Nephron (organoid): ENCODE measurements at regions not wholly inside any gene's neighbourhood (a gene's known extent, or its start where the extent isn't known, plus 50 kb on each side); places are given as distances from the start of the nearest gene placed in this dataset.
"Not testable (repeated sequence)": the region's sequence is repeated elsewhere in the genome, so short reads cannot be mapped to it uniquely, and the experiment has no call there.

Experiments used
- H3K27ac Mint-ChIP-seq, 3 experiments: 2 replicates each; pipeline ENCODE4 v1.8.0; 2020; ENCODE audit warnings: mixed read lengths in 3 of 3, mild to moderate bottlenecking in 2 of 3, moderate library complexity in 1 of 3
- H3K27me3 Mint-ChIP-seq: 2 replicates; pipeline ENCODE4 v1.8.0; 2021; ENCODE audit warnings: low read depth, mild to moderate bottlenecking, moderate library complexity, mixed read lengths
- H3K36me3 Mint-ChIP-seq: 2 replicates; pipeline ENCODE4 v1.8.0; 2020; ENCODE audit warnings: low read depth, mixed read lengths
- H3K4me1 Mint-ChIP-seq: 2 replicates; pipeline ENCODE4 v1.8.0; 2020; ENCODE audit warnings: mixed read lengths
- H3K4me3 Mint-ChIP-seq, 3 experiments: 2 replicates each; pipeline ENCODE4 v1.8.0; 2020; ENCODE audit warnings: mild to moderate bottlenecking in 3 of 3, mixed read lengths in 3 of 3, moderate library complexity in 2 of 3
- H3K9me3 Mint-ChIP-seq: 2 replicates; pipeline ENCODE4 v1.8.0; 2020; ENCODE audit warnings: mixed read lengths
- CTCF ChIP-seq, 3 experiments: fragments of 200-600 bp; sonication (generic); IDR thresholded peaks; one replicate each; pipeline ENCODE4 v1.5.0; 2021; ENCODE audit warnings: antibody characterized with exemption in 3 of 3; ENCODE audit not compliant: unreplicated experiment in 3 of 3

GRCh38 chr7:41437257-41438196, 265.4 kb downstream of the INHBA start:
- Mint-ChIP-seq H3K4me1 (peaks cover 4% of the 10 kb centered on the region), H3K4me3 (no peak overlapping the region), H3K36me3 (no peaks in the 10 kb centered on the region), H3K27me3 (no peaks in the 10 kb centered on the region), H3K9me3 (peaks cover 3% of the 10 kb centered on the region), H3K27ac (no peak overlapping the region)
- TF ChIP-seq CTCF (IDR thresholded peaks at IDR 0.05; ENCODE audit: unreplicated experiment in 3 of 3): no peak

DNA sequence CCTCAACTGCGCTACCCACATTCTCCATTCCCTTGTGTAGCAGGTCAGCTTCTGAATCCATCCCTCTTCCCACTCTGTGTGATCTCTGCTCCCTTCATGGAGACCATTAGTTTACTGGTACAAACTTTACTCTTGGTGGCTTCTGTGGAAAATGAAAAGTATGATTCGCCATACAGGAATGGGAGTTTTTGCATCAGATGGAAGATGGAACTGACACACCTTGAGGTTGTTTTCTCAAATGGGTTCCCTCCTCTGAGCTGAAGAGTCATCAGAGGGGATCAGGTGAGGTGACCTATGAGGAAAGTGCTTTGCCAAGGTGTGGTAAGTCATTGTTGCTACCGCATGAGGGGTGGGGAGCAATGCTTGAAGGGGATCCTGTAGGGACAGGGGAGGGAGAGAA, 266.8 kb downstream of the INHBA start:
- Mint-ChIP-seq H3K27ac (no peak overlapping the region), H3K36me3 (no peaks in the 10 kb centered on the region), H3K9me3 (peaks cover 7% of the 10 kb centered on the region), H3K4me3 (no peak overlapping the region), H3K27me3 (no peaks in the 10 kb centered on the region), H3K4me1 (peaks cover 4% of the 10 kb centered on the region)
- no peak for TF ChIP-seq CTCF (IDR thresholded peaks at IDR 0.05; ENCODE audit: unreplicated experiment in 3 of 3)

- H3K27ac Mint-ChIP-seq, H3K4me3 Mint-ChIP-seq, H3K36me3 Mint-ChIP-seq, H3K9me3 Mint-ChIP-seq, H3K27me3 Mint-ChIP-seq, H3K4me1 Mint-ChIP-seq: not testable (repeated sequence)
Observed at GRCh38 chr7:41435020-41435419, 267.9 kb downstream of the INHBA start.

- no peak for TF ChIP-seq CTCF (IDR thresholded peaks at IDR 0.05; ENCODE audit: unreplicated experiment in 3 of 3)
- Mint-ChIP-seq H3K4me3 (no peak overlapping the region), H3K9me3 (peaks cover 7% of the 10 kb centered on the region), H3K4me1 (no peaks in the 10 kb centered on the region), H3K27me3 (no peaks in the 10 kb centered on the region), H3K36me3 (no peaks in the 10 kb centered on the region), H3K27ac (no peak overlapping the region)
Observed at GRCh38 chr7:41431671-41432070, 271.2 kb downstream of the INHBA start.

GRCh38 chr7:41428381-41428780, 274.5 kb downstream of the INHBA start:
- Mint-ChIP-seq H3K27ac (no peak overlapping the region), H3K4me1 (no peaks in the 10 kb centered on the region), H3K9me3 (peaks cover 4% of the 10 kb centered on the region), H3K36me3 (no peaks in the 10 kb centered on the region), H3K4me3 (no peak overlapping the region), H3K27me3 (no peaks in the 10 kb centered on the region)
- TF ChIP-seq CTCF (IDR thresholded peaks at IDR 0.05; ENCODE audit: unreplicated experiment in 3 of 3): no peak

DNA sequence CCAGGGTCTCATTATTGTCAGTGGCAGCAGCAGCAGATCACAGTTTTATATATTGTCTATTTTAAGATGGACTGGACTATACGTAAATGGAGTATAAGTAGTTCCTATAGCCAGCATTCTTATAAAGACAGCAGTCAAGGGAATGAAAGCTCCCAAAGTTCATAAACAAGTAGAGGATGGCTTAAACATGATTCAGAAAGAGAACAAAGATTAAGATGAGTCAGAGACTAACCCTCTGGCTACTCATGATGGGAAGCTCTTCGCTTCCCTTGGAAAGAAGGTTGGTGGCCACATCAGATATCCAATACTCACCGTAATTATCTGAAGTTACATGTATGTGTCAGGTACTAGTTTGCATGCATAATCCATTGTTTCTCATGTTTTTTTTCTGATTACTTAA, 277.0 kb downstream of the INHBA start:
- TF ChIP-seq CTCF (IDR thresholded peaks at IDR 0.05; ENCODE audit: unreplicated experiment in 3 of 3): no peak
- Mint-ChIP-seq H3K4me3 (no peak overlapping the region), H3K27me3 (no peaks in the 10 kb centered on the region), H3K9me3 (no peaks in the 10 kb centered on the region), H3K4me1 (no peaks in the 10 kb centered on the region), H3K36me3 (no peaks in the 10 kb centered on the region), H3K27ac (peak overlapping the region in 1 of 3 experiments; percentile 52)
